GM12878 (cell line): ENCODE measurements at regions not wholly inside any gene's neighbourhood (a gene's known extent, or its start where the extent isn't known, plus 50 kb on each side); places are given as distances from the start of the nearest gene placed in this dataset.
A peak's percentile ranks its signal among the peaks of the same experiment; 100 is the strongest.

Experiments
- CHD2 ChIP-seq: IDR thresholded peaks from 2 replicates; pipeline ENCODE4 v1.6.1; 2011; ENCODE audit warnings: low read depth, low read length, improper control_type of control experiment, borderline replicate concordance
- CREM ChIP-seq: IDR thresholded peaks from 2 replicates; pipeline ENCODE4 v1.6.1; 2014; ENCODE audit warnings: antibody characterized with exemption, low read depth
- DPF2 ChIP-seq: fragments of 450-650 bp; IDR thresholded peaks from 2 replicates; pipeline ENCODE4 v1.6.1; 2017; ENCODE audit warnings: mild to moderate bottlenecking
- EED ChIP-seq: sonication (generic); IDR thresholded peaks from 2 replicates; pipeline ENCODE4 v1.6.1; 2016; ENCODE audit warnings: antibody characterized with exemption, low read depth
- FOXM1 ChIP-seq: IDR thresholded peaks from 2 replicates; pipeline ENCODE4 v1.6.1; 2012; ENCODE audit warnings: low read depth, mild to moderate bottlenecking, inconsistent platforms, low read length, moderate library complexity
- GATAD2B ChIP-seq: fragments of 450-650 bp; conservative IDR thresholded peaks from 2 replicates; pipeline ENCODE4 v1.6.1; 2017; ENCODE audit warnings: low read depth, mild to moderate bottlenecking, moderate library complexity
- HSF1 ChIP-seq: fragments of 150-350 bp; IDR thresholded peaks from 2 replicates; pipeline ENCODE4 v1.6.1; 2014; ENCODE audit warnings: mild to moderate bottlenecking, low read depth, low read length
- IKZF1 ChIP-seq: fragments of 450-650 bp; conservative IDR thresholded peaks from 2 replicates; pipeline ENCODE4 v1.6.1; 2017; ENCODE audit warnings: antibody characterized with exemption, mild to moderate bottlenecking
- MEF2A ChIP-seq: IDR thresholded peaks from 2 replicates; pipeline ENCODE4 v1.6.1; 2011; ENCODE audit warnings: low read depth, mild to moderate bottlenecking, low read length, moderate library complexity; ENCODE audit not compliant: insufficient read depth
- MLLT1 ChIP-seq: fragments of 450-650 bp; IDR thresholded peaks from 2 replicates; pipeline ENCODE4 v1.6.1; 2016; ENCODE audit warnings: mild to moderate bottlenecking
- PML ChIP-seq: IDR thresholded peaks from 2 replicates; pipeline ENCODE4 v1.6.1; 2012; ENCODE audit warnings: low read length, inconsistent platforms
- PRDM15 ChIP-seq: fragments of 450-650 bp; formaldehyde crosslinking; IDR thresholded peaks from 2 replicates; pipeline ENCODE4 v1.4.0; 2020; ENCODE audit warnings: mild to moderate bottlenecking, moderate library complexity
- RUNX3 ChIP-seq: IDR thresholded peaks from 2 replicates; pipeline ENCODE4 v1.6.1; 2012; ENCODE audit warnings: low read length, inconsistent platforms
- USF1 ChIP-seq: IDR thresholded peaks from 2 replicates; pipeline ENCODE4 v1.6.1; 2011; ENCODE audit warnings: borderline replicate concordance, low read depth, mild to moderate bottlenecking, moderate library complexity, mixed read lengths, low read length; ENCODE audit not compliant: insufficient read depth; ENCODE audit errors: extremely low read length
- ZBED1 ChIP-seq: IDR thresholded peaks from 2 replicates; pipeline ENCODE4 v1.6.1; 2016; ENCODE audit warnings: borderline replicate concordance
- ZNF217 ChIP-seq: fragments of 450-650 bp; IDR thresholded peaks from 2 replicates; pipeline ENCODE4 v1.6.1; 2017; ENCODE audit warnings: antibody characterized with exemption, mild to moderate bottlenecking
- ZNF592 ChIP-seq: fragments of 450-650 bp; IDR thresholded peaks from 2 replicates; pipeline ENCODE4 v1.6.1; 2017; ENCODE audit warnings: mild to moderate bottlenecking, moderate library complexity

GRCh38 chr3:6229778-6230410, 631.0 kb upstream of the GRM7 start (continued):
- TF ChIP-seq PRDM15 (CRISPR knock-in tag) (no peak), CHD2 (no peak), ZBED1 (0 out of 2 replicates have a peak, but pooled peaks have one; percentile 25), MEF2A (0 out of 2 replicates have a peak, but pooled peaks have one; percentile 35), GATAD2B (peak; percentile 55; the same call in 1 of the 2 replicates), DPF2 (peak; percentile 54), IKZF1 (peak; percentile 83), ZNF592 (0 out of 2 replicates have a peak, but pooled peaks have one; percentile 45), RUNX3 (peak; percentile 80), USF1 (no peak), HSF1 (no peak), MLLT1 (peak; percentile 37; the same call in 1 of the 2 replicates), FOXM1 (peak; percentile 89), ZNF217 (peak; percentile 96), CREM (0 out of 2 replicates have a peak, but pooled peaks have one; percentile 11), PML (no peak), EED (no peak)
